Astrocyte (in vitro differentiated cells and primary cell): ENCODE measurements at regions not wholly inside any gene's neighbourhood (a gene's known extent, or its start where the extent isn't known, plus 50 kb on each side); places are given as distances from the start of the nearest gene placed in this dataset.

Source experiments
- DNase-seq: peaks from one replicate; pipeline ENCODE4 v3.0.0-alpha.2; 2010; ENCODE audit warnings: low read depth
- FAIRE-seq: peaks from 2 replicates; lab custom pipeline; 2011; peaks lifted over from hg19 to GRCh38; lab: Jason Lieb, UNC
- H2AFZ ChIP-seq: 2 replicates; pipeline ENCODE4 v1.6.0; 2012; ENCODE audit warnings: low read depth, low read length, inconsistent platforms
- H3K27ac ChIP-seq: 2 replicates; pipeline ENCODE4 v1.5.1; 2011; ENCODE audit warnings: low read depth, low read length, inconsistent platforms
- H3K27me3 ChIP-seq: 2 replicates; pipeline ENCODE4 v1.6.0; 2011; ENCODE audit warnings: low read length, inconsistent platforms; ENCODE audit not compliant: insufficient read depth
- H3K36me3 ChIP-seq: 2 replicates; pipeline ENCODE4 v1.5.1; 2011; ENCODE audit warnings: low read length, inconsistent platforms; ENCODE audit not compliant: insufficient read depth
- H3K4me1 ChIP-seq: 2 replicates; pipeline ENCODE4 v1.5.1; 2011; ENCODE audit warnings: low read length, inconsistent platforms; ENCODE audit not compliant: insufficient read depth
- H3K4me2 ChIP-seq: 2 replicates; pipeline ENCODE4 v1.6.0; 2012; ENCODE audit warnings: low read length, inconsistent platforms
- H3K4me3 ChIP-seq: 2 replicates; pipeline ENCODE4 v1.5.1; 2011; ENCODE audit warnings: low read depth, mild to moderate bottlenecking, low read length, inconsistent platforms; ENCODE audit not compliant: insufficient read depth
- H3K79me2 ChIP-seq: 2 replicates; pipeline ENCODE4 v1.6.0; 2012; ENCODE audit warnings: mild to moderate bottlenecking, low read length, inconsistent platforms; ENCODE audit not compliant: insufficient read depth
- H3K9ac ChIP-seq: 2 replicates; pipeline ENCODE4 v1.6.0; 2012; ENCODE audit warnings: mild to moderate bottlenecking, low read length, inconsistent platforms
- H3K9me3 ChIP-seq: 2 replicates; pipeline ENCODE4 v1.5.1; 2012; ENCODE audit warnings: low read depth, mild to moderate bottlenecking, low read length, inconsistent platforms; ENCODE audit not compliant: insufficient read depth
- H4K20me1 ChIP-seq: 2 replicates; pipeline ENCODE4 v1.6.0; 2012; ENCODE audit warnings: low read length, inconsistent platforms; ENCODE audit not compliant: insufficient read depth
- H3K27ac Mint-ChIP-seq: one replicate; pipeline ENCODE4 v1.8.0; 2021; ENCODE audit warnings: mild to moderate bottlenecking, mixed read lengths; ENCODE audit not compliant: unreplicated experiment
- H3K27me3 Mint-ChIP-seq: one replicate; pipeline ENCODE4 v1.8.0; 2021; ENCODE audit warnings: low read depth, mixed read lengths; ENCODE audit not compliant: unreplicated experiment
- H3K36me3 Mint-ChIP-seq: one replicate; pipeline ENCODE4 v1.8.0; 2021; ENCODE audit warnings: low read depth, mixed read lengths; ENCODE audit not compliant: unreplicated experiment
- H3K4me1 Mint-ChIP-seq: one replicate; pipeline ENCODE4 v1.8.0; 2021; ENCODE audit warnings: low read depth, mixed read lengths; ENCODE audit not compliant: unreplicated experiment
- H3K4me3 Mint-ChIP-seq: one replicate; pipeline ENCODE4 v1.8.0; 2021; ENCODE audit warnings: mild to moderate bottlenecking, moderate library complexity, mixed read lengths; ENCODE audit not compliant: unreplicated experiment
- H3K9me3 Mint-ChIP-seq: one replicate; pipeline ENCODE4 v1.8.0; 2021; ENCODE audit warnings: mild to moderate bottlenecking, mixed read lengths; ENCODE audit not compliant: unreplicated experiment
- CTCF ChIP-seq: IDR thresholded peaks from 2 replicates; pipeline ENCODE4 v1.5.1; 2011; ENCODE audit warnings: low read depth, mild to moderate bottlenecking, inconsistent platforms, low read length, moderate library complexity; ENCODE audit not compliant: insufficient read depth
- EZH2 ChIP-seq: IDR thresholded peaks from 2 replicates; pipeline ENCODE4 v1.6.1; 2012; ENCODE audit warnings: mild to moderate bottlenecking, low read length, inconsistent platforms; ENCODE audit not compliant: insufficient read depth

- Mint-ChIP-seq H3K36me3 (no peaks in the 10 kb centered on the region), H3K27me3 (no peaks in the 10 kb centered on the region), H3K4me3 (no peak overlapping the region), H3K4me1 (no peaks in the 10 kb centered on the region), H3K27ac (no peak overlapping the region), H3K9me3 (no peaks in the 10 kb centered on the region)
- no peak overlapping the region for H3K4me2 ChIP-seq
- no peak overlapping the region for H3K27ac ChIP-seq
- DNase-seq, result no peak
- H3K9me3 ChIP-seq, result no peaks in the 10 kb centered on the region
- H3K4me1 ChIP-seq, result no peaks in the 10 kb centered on the region
- no peaks in the 10 kb centered on the region for H3K79me2 ChIP-seq
- H3K9ac ChIP-seq, result no peak overlapping the region
- H3K27me3 ChIP-seq, result no peaks in the 10 kb centered on the region
- H3K4me3 ChIP-seq, result no peak overlapping the region
- FAIRE-seq, result no peak
- no peak overlapping the region for H2AFZ ChIP-seq
- no peak for TF ChIP-seq EZH2
- no peak for TF ChIP-seq CTCF
- no peaks in the 10 kb centered on the region for H4K20me1 ChIP-seq
- H3K36me3 ChIP-seq, result no peaks in the 10 kb centered on the region
Observed at GRCh38 chr10:64977915-64978314, 1456.7 kb downstream of the REEP3 start.

- Histone ChIP-seq H3K4me3 (no peak overlapping the region), H3K27ac (no peak overlapping the region), H3K9ac (no peak overlapping the region), H3K4me2 (no peak overlapping the region), H3K9me3 (no peaks in the 10 kb centered on the region), H3K4me1 (no peaks in the 10 kb centered on the region), H2AFZ (no peak overlapping the region), H3K27me3 (no peaks in the 10 kb centered on the region), H4K20me1 (no peaks in the 10 kb centered on the region), H3K79me2 (no peaks in the 10 kb centered on the region), H3K36me3 (no peaks in the 10 kb centered on the region)
- H3K9me3 Mint-ChIP-seq, result no peaks in the 10 kb centered on the region
- no peaks in the 10 kb centered on the region for H3K36me3 Mint-ChIP-seq
- H3K27me3 Mint-ChIP-seq, result no peaks in the 10 kb centered on the region
- FAIRE-seq, result no peak
- H3K4me1 Mint-ChIP-seq, result no peaks in the 10 kb centered on the region
- no peak for TF ChIP-seq EZH2
- no peak for TF ChIP-seq CTCF
- H3K27ac Mint-ChIP-seq, result no peak overlapping the region
- no peak for DNase-seq
- H3K4me3 Mint-ChIP-seq, result no peak overlapping the region
Observed at GRCh38 chr10:64996886-64997285, 1475.7 kb downstream of the REEP3 start.

- Histone ChIP-seq H3K27me3 (no peaks in the 10 kb centered on the region), H2AFZ (no peak overlapping the region), H3K9ac (no peak overlapping the region), H3K79me2 (no peaks in the 10 kb centered on the region), H3K27ac (no peak overlapping the region), H3K9me3 (no peaks in the 10 kb centered on the region), H4K20me1 (no peaks in the 10 kb centered on the region), H3K4me1 (no peaks in the 10 kb centered on the region), H3K4me2 (no peak overlapping the region), H3K4me3 (no peak overlapping the region), H3K36me3 (no peaks in the 10 kb centered on the region)
- Mint-ChIP-seq H3K9me3 (no peaks in the 10 kb centered on the region), H3K36me3 (no peaks in the 10 kb centered on the region), H3K4me3 (no peak overlapping the region), H3K4me1 (peaks cover 3% of the 10 kb centered on the region), H3K27me3 (no peaks in the 10 kb centered on the region), H3K27ac (no peak overlapping the region)
- FAIRE-seq, result no peak
- TF ChIP-seq CTCF (no peak), EZH2 (no peak)
- DNase-seq, result no peak
Observed at GRCh38 chr10:65010845-65011244, 1489.6 kb downstream of the REEP3 start.
